SK-N-MC (cell line): ENCODE measurements at regions not wholly inside any gene's neighbourhood (a gene's known extent, or its start where the extent isn't known, plus 50 kb on each side); places are given as distances from the start of the nearest gene placed in this dataset.

Source experiments
- EZH2 ChIP-seq: fragments of 200-600 bp; sonication (generic); IDR thresholded peaks from one replicate; pipeline ENCODE4 v1.6.1; 2017; ENCODE audit warnings: antibody characterized with exemption
- FOXP2 ChIP-seq: optimal IDR thresholded peaks from 2 replicates; pipeline ENCODE3; 2011; ENCODE audit warnings: mild to moderate bottlenecking, moderate library complexity; ENCODE audit not compliant: insufficient read depth; ENCODE audit errors: extremely low read length, control extremely low read depth
- POLR2AphosphoS5 ChIP-seq: IDR thresholded peaks from 2 replicates; pipeline ENCODE4 v1.6.1; 2012; ENCODE audit warnings: mild to moderate bottlenecking, low read depth, low read length, borderline replicate concordance

GRCh38 chr12:28951935-28952334 is 197.1 kb upstream of the FAR2 start:
- TF ChIP-seq POLR2AphosphoS5: no peak
- TF ChIP-seq EZH2: no peak
- TF ChIP-seq FOXP2: no peak
